Breast epithelium (tissue), 3 donors: ENCODE measurements at regions not wholly inside any gene's neighbourhood (a gene's known extent, or its start where the extent isn't known, plus 50 kb on each side); places are given as distances from the start of the nearest gene placed in this dataset.

Experiments used
- CTCF ChIP-seq, 3 donors: fragments of 450-650 bp; IDR thresholded peaks; one replicate each; pipeline ENCODE4 v1.5.1; 2016 to 2017; ENCODE audit warnings: antibody characterized with exemption in 3 of 3, mild to moderate bottlenecking in 3 of 3, moderate library complexity in 3 of 3
- POLR2A ChIP-seq: fragments of 450-650 bp; IDR thresholded peaks from one replicate; pipeline ENCODE4 v1.6.1; 2016; ENCODE audit warnings: antibody characterized with exemption, mild to moderate bottlenecking, moderate library complexity
- POLR2AphosphoS5 ChIP-seq, 3 donors: sonication (generic); formaldehyde crosslinking; IDR thresholded peaks; one replicate each; pipeline ENCODE4 v1.6.1; 2017; ENCODE audit warnings: antibody characterized with exemption in 3 of 3

GRCh38 chr10:63964406-63964805 lies 443.2 kb downstream of the REEP3 start:
- TF ChIP-seq CTCF (IDR thresholded peaks at IDR 0.05) (no peak), POLR2AphosphoS5 (IDR thresholded peaks at IDR 0.05) (no peak), POLR2A (no peak)
